Neutrophil (primary cell): ENCODE measurements at regions not wholly inside any gene's neighbourhood (a gene's known extent, or its start where the extent isn't known, plus 50 kb on each side); places are given as distances from the start of the nearest gene placed in this dataset.

Source experiments
- H3K27ac ChIP-seq: fragments of 200-600 bp; sonication (generic); 2 replicates; pipeline ENCODE4 v1.5.1; 2016; ENCODE audit warnings: mild to moderate bottlenecking, moderate library complexity
- H3K27me3 ChIP-seq: fragments of 200-600 bp; sonication (generic); 2 replicates; pipeline ENCODE4 v1.6.0; 2016; ENCODE audit warnings: mild to moderate bottlenecking
- H3K36me3 ChIP-seq: fragments of 200-600 bp; sonication (generic); 2 replicates; pipeline ENCODE4 v1.5.1; 2017
- H3K4me1 ChIP-seq, 2 experiments: fragments of 200-600 bp in 1 of 2; sonication (generic) in 1 of 2; 1 replicate in 1 of 2; 2 replicates in 1 of 2; pipeline versions ENCODE4 v1.5.1 to v1.6.1; 2013 to 2016; ENCODE audit warnings: low read depth in 1 of 2, low read length in 1 of 2, mild to moderate bottlenecking in 1 of 2, moderate library complexity in 1 of 2; ENCODE audit not compliant: control insufficient read depth in 1 of 2, insufficient read depth in 1 of 2
- H3K4me3 ChIP-seq, 2 experiments: fragments of 200-600 bp in 1 of 2; sonication (generic) in 1 of 2; 1 replicate in 1 of 2; 2 replicates in 1 of 2; pipeline ENCODE4 v1.5.1; 2013 to 2016; ENCODE audit warnings: low read depth in 1 of 2, low read length in 1 of 2, mild to moderate bottlenecking in 1 of 2, moderate library complexity in 1 of 2
- H3K9me3 ChIP-seq: fragments of 200-600 bp; sonication (generic); 2 replicates; pipeline ENCODE4 v1.5.1; 2016
- TF ChIP-seq, protein P1 (sequence below): fragments of 200-600 bp; sonication (generic); IDR thresholded peaks from 2 replicates; pipeline ENCODE4 v1.5.1; 2016; ENCODE audit warnings: antibody characterized with exemption

DNA sequence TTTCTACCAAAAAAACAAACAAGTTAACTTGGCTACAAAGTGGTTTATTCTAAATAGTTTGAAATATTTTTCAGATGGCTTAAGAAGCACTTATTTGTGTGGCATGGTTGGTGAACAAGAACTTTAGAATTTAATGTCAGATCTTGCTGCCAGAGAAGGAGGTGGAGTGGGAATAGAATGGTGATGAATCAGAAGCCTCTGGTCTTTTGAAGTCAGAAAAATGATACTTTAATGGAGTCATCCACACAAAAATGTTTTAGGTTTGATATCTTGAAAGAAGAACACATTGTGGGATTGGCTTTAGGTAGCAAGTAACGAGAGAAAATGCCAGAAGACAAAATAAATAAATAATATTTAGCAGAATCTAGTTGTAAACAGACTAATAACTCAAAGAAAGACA is 243.1 kb upstream of the FANCL start:
- no peaks in the 10 kb centered on the region for H3K4me1 ChIP-seq
- H3K27ac ChIP-seq = no peak overlapping the region
- H3K4me3 ChIP-seq = no peak overlapping the region
- H3K36me3 ChIP-seq = no peaks in the 10 kb centered on the region
- no peaks in the 10 kb centered on the region for H3K9me3 ChIP-seq
- H3K27me3 ChIP-seq = no peaks in the 10 kb centered on the region
- TF ChIP-seq, protein P1, sequence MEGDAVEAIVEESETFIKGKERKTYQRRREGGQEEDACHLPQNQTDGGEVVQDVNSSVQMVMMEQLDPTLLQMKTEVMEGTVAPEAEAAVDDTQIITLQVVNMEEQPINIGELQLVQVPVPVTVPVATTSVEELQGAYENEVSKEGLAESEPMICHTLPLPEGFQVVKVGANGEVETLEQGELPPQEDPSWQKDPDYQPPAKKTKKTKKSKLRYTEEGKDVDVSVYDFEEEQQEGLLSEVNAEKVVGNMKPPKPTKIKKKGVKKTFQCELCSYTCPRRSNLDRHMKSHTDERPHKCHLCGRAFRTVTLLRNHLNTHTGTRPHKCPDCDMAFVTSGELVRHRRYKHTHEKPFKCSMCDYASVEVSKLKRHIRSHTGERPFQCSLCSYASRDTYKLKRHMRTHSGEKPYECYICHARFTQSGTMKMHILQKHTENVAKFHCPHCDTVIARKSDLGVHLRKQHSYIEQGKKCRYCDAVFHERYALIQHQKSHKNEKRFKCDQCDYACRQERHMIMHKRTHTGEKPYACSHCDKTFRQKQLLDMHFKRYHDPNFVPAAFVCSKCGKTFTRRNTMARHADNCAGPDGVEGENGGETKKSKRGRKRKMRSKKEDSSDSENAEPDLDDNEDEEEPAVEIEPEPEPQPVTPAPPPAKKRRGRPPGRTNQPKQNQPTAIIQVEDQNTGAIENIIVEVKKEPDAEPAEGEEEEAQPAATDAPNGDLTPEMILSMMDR = no peak

DNA sequence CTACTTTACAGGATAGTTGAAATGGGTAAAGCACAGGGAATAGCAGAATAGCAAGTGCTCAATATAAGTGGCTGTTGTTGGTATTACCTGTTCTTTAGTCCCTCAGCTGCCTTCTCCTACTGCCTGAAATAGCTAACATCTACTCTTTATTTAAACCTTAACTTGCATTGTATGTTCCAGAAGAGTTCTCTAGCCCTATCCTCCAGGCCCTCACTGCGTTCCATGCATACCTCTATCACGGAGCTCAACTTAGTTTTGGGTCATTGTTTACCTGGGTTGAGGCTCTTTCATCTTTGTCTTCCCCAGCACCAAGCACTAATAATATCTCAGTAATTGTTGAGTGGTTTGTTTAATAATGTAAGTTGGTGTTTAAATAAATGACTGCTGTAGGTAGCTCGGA is 242.2 kb upstream of the FANCL start:
- no peaks in the 10 kb centered on the region for H3K4me1 ChIP-seq
- H3K9me3 ChIP-seq = no peaks in the 10 kb centered on the region
- no peaks in the 10 kb centered on the region for H3K36me3 ChIP-seq
- no peak overlapping the region for H3K4me3 ChIP-seq
- no peak overlapping the region for H3K27ac ChIP-seq
- no peaks in the 10 kb centered on the region for H3K27me3 ChIP-seq
- TF ChIP-seq, protein P1 = no peak

DNA sequence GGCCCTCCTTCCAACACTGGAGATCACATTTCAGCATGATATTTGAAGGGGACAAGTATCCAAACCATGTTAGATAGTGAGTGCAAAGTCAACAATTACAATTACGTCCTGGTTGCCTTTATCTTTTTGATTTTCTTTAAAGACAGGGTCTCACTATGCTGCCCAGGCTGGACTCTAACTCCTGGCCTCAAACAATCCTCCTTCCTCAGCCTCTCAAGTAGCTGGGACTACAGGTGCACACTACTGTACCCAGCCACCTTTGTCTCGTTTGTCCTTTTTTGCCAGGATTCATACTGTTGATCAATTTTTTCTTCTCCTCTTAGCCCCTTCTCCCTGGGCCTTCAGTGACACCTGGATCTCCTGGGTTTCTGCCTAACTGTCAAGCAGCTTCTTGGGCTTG is 240.5 kb upstream of the FANCL start:
- H3K36me3 ChIP-seq = no peaks in the 10 kb centered on the region
- no peak overlapping the region for H3K27ac ChIP-seq
- no peaks in the 10 kb centered on the region for H3K9me3 ChIP-seq
- TF ChIP-seq, protein P1 = no peak
- no peaks in the 10 kb centered on the region for H3K27me3 ChIP-seq
- H3K4me1 ChIP-seq = no peaks in the 10 kb centered on the region
- no peak overlapping the region for H3K4me3 ChIP-seq

DNA sequence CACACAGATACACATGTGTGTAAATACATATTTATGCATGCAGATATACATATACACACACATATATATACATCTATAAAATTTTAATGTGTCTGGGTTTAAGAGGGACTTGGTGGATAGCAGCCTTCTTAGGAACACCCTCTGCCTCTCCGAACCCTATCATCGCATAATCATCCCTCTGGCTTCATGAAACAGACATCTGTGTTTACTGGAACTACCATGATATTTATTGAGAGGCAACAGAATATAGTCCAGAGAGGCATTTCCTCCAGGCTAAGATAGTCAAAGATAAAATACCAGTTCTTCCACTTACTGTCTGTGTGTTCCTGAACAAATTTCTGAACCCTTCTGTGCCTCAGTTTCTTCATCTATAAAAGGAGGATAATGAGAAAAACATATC is 239.0 kb upstream of the FANCL start:
- H3K27me3 ChIP-seq = no peaks in the 10 kb centered on the region
- no peak overlapping the region for H3K4me3 ChIP-seq
- H3K36me3 ChIP-seq = no peaks in the 10 kb centered on the region
- TF ChIP-seq, protein P1 = no peak
- H3K9me3 ChIP-seq = no peaks in the 10 kb centered on the region
- no peaks in the 10 kb centered on the region for H3K4me1 ChIP-seq
- H3K27ac ChIP-seq = no peak overlapping the region

DNA sequence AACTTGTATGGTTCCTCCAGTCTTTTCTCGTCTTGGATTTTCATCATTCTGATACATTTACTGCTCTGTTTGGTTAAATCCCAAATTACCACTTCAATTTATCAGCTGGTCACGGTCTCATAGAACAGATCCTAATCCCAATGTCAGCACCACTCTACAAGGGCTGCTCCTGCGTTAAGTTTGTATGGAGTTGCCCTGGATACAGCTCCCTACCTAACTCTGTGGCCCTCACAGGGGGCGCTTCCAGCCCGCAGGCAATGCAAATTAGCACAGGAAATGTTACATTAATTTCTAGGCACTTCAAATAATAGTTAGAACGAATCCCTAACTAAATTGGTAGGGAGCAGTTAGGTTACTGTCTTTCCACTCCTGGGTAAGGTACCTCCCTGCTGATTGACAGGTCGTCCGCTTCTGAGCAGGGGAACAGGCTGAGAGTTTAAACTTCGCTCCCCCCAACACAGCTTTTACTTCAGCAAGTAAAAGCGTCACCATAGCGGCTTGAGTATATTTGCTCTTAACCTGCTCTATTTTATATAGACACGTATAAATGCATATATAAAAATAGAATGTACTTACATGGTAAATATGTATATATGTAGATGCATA is 238.5 kb upstream of the FANCL start:
- Histone ChIP-seq H3K4me1 (no peaks in the 10 kb centered on the region), H3K4me3 (no peak overlapping the region), H3K27ac (no peak overlapping the region), H3K36me3 (no peaks in the 10 kb centered on the region), H3K27me3 (no peaks in the 10 kb centered on the region), H3K9me3 (no peaks in the 10 kb centered on the region)
- TF ChIP-seq, protein P1 = no peak

DNA sequence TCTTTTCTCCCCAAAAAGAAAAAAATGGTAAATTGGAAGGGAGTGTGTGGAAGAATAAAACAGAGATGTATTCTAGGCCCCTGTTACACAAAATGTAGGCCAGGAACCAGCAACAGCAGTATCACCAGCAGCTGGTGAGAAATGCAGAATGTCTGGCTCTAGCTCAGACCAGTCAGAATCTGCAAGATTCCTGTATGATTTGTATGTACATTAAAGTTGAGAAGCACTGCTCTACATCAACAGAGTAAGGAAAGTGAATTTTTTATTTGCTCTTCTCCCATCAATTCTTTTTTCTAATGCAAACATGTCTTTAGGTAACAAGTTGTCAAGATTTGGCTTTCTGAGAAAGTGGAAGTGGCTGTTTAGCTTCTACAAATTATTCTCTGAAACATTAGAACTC is 235.4 kb upstream of the FANCL start:
- Histone ChIP-seq H3K9me3 (no peaks in the 10 kb centered on the region), H3K4me3 (no peak overlapping the region), H3K4me1 (no peaks in the 10 kb centered on the region), H3K36me3 (no peaks in the 10 kb centered on the region), H3K27me3 (no peaks in the 10 kb centered on the region), H3K27ac (no peak overlapping the region)
- TF ChIP-seq, protein P1 = no peak
